HG03066 (cell line): ENCODE measurements at regions not wholly inside any gene's neighbourhood (a gene's known extent, or its start where the extent isn't known, plus 50 kb on each side); places are given as distances from the start of the nearest gene placed in this dataset.

Experiments
- ATAC-seq: cut with Tn5 transposase; IDR thresholded peaks from one replicate; pipeline ENCODE4 v1.9.1; 2021; ENCODE audit warnings: low read depth; ENCODE audit not compliant: unreplicated experiment

DNA sequence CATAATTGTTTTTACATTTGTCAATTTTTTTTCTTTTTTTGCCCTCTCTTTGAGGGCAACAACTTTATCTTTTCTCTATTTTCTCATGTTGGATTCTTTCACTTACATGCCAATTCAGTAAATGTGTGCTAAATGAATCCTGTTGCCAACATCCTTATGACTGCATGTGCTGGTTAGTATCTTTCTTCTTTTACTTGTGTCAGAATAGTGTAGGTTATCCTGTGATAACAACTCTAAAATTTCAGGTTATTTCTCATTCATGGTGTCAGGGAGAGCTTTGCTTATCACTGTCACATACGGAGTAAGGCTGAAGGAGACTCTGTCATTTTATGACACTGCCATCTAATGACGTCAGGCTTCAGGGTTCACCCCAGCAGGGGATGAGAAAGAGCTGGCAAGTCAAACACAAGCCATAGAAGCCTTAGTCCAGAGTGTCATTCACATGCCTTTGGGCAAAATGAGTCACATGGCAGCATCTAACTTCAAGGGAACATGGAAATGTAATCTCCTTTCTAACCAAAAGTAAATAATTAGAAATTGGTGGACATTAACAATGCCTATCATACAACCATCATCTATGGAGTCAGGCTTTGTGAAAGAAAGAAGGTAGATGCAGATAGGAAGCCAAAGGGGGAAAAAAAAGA lies 242.5 kb upstream of the ATP2B1 start:
- no peak for ATAC-seq

DNA sequence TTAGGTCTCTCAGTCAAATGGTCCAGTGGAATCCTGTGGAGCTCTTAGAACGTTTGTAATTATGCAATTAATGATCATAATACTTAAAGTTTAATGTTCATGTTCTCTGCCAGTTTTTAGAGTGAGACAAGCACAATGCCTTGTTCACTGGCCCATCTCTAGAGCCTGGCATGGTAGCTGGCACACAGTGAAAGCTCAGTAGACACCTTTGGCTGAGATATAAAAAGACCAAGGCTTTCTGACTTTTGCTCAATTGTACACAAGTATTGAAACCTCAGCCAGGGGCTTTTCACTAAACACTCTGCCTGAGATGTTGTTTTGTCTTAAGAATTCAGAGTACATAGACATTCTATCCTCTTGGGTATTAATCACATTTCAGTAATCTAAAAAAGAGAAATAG lies 241.8 kb upstream of the ATP2B1 start:
- peak; percentile 41 for ATAC-seq

DNA sequence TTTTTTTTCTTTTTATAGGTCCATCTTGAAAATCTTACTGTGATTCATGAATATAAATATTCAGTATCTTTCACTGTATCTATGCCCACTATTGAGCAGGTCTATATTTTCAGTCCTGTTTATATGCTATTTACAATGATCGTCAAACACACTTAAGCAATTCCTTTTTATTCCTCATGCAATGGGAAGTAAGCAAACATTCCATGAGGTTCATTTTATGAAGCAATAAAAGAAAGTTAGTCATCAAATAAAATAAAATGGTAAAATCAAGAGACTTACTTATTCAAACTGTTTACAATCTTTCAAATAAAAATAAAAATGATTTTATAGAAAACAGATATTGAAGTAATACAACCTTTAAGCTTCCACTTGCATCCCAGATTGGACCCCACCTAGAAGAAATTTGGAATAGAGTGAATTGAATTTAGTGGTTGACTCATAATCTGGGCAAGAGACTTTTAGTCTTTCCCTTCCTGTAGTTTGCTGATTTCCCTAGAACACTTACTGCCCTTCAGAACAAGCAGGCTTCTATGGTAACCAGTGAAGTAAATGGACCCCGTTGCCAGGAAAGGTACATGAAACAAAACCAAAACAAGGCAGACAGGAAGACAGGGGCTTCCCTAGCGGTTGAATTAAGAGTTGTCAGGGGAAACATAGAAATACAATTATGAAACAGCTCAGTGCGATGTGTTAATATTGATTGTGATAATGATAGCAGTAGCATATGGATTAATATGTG lies 241.0 kb upstream of the ATP2B1 start:
- ATAC-seq: peak; percentile 90

DNA sequence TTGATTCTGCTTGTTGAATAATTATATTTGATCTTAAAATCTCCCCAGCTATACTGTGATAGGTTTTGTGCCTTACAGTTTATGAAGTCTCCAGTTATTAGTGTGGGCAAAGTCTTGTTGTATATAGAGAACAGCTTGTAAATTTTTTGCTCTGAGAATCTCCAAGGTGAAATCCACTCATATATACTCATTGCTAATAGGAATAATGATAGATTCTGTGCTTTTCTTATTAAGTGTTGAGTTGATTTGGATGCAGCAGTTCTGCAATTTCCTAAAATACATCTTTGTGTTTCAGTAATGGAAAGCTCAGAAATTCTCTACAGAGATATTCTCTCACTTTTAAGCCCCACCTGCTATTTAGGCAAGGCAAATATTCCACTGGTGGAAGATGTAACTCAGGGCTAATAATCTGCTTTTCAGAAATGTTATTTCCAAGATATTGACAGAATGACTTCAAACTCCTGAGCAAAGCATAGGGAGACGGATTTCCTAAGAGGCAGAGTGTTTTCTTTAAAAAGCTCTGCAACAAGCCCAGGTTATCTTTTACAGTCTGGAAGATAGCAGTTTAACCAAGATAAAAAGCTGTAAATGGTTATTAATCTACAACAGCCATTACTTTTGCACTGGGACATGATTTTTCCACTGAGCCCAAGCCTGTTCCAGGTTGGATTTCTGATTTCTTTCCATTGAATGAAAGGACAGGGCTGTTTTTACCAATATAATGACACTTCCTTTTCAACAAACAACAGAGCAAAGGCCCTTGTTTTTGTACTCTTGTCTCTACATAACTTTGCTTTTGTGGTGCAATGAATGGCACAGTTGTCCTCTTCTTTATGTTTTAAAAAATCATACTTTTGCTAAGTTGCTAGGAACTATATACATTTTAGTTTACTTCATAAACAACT lies 239.9 kb upstream of the ATP2B1 start:
- no peak for ATAC-seq

DNA sequence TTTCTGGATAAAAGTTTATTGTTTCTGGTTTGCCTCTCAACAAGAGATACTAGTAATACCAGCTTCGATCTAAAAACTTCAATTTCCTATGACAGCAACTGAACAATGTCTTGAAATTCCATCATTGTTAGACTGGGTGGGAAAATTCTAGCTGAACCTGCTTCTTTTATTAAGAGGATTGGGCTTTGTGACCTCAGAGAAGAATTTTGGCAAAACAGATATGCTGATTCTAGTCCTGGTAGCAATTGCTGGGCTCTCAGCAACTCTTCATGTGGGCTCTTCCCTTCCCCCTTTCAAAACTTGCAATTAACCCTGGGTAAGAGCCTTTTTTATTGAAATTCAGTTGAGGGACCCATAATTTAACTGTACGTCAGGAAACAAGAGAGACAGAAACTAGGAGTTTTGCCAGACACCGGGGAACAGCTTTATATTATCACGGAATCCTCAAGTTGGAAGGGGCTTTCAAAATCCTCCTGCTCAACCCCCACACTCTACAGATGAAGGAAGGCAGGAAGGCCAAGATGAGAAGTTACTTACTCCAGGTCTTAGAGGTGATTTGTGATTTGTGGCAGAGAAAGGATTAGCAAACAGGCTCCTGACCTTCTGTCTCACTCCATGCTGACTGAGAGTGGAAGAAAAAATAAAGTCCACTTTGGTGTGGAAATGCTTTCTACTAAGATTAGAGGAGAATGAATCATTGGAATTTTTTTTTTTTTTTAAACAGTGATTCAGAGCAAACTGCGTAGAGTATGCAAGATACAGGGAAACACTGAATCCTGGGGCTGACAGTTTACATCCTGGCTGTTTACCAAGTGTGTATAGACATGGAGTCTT lies 239.0 kb upstream of the ATP2B1 start:
- no peak for ATAC-seq

DNA sequence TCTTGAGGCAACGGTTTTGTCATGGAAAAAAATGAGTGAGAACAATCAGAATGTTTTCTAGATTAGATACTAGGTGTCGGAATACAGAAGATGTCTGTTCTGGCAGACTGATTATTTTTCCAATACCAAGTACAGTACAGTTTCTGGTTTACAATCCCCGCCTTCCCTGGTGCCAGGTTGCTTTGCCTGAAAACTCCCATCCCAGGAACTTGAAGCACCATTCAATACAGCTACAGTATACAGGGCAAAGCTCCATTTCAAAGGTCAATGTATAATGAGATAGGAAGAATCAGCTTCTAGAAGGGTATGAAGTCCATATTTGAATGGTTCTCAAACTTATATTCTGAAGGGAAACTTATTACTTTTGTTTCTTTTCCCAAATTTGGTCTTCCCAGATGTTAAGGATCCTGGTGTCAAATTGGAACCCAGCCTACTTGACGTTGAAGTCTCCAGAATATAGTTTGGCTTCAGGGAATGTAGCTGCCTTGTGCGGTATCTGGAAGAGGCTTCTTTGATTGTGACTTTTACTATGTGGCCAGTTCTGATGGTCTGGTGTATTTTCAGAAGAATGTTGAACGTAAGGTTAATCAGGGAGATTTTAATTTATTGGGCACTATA lies 238.0 kb upstream of the ATP2B1 start:
- no peak for ATAC-seq

DNA sequence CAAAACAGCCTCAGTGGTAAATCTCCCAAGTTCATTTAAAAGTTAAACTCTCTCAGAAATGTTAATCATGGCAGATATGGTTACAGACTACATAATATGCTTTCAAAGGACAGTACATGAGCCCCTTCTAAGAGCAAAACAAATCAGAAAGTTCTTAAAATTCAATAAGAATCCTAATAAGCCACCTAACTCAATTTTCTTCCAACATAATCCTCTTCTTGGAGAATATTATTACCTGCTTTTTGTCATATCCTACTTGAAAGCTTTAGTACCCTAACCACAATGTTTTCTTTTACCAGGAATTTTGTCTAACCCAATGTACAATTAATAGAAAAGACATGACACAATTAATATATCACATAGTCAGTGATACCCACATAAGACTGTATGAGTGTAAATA lies 236.5 kb upstream of the ATP2B1 start:
- no peak for ATAC-seq

DNA sequence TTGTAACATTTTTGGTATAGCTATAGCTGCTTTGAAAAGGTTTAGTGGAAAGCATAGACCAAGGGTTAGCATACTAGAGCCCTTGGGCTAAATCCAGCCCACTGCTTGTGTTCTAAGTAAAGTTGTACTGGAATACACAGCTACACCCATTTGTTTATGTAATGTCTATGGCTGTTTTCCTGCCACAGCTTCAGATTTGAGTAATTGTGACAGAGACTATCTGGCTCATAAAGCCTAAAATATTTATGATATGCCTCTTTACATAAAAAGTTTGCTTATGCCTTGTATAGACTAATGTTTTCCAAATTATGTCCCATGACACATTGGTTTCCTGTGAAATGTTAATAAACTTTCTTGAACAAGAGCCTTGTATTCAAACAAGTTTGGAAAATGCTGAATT lies 234.8 kb upstream of the ATP2B1 start:
- ATAC-seq: no peak

DNA sequence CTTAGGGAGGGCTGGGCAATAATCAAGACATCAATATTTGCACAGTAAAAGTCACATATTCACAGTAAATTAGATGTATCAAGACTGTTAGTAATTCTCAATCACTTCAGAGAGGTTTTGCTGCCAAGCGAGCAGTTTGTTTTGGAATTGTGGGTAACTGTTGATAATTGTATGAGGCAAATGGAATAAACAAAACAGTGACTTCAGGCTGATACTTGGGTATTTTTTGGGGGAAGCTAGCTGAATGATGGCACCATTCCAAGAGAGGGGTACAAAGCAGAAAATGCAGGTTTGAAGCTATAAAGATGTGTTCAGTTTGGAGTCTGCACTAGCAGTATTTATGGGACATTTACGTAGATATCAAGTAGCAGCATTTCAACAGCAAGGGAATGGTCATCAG lies 232.8 kb upstream of the ATP2B1 start:
- no peak for ATAC-seq

DNA sequence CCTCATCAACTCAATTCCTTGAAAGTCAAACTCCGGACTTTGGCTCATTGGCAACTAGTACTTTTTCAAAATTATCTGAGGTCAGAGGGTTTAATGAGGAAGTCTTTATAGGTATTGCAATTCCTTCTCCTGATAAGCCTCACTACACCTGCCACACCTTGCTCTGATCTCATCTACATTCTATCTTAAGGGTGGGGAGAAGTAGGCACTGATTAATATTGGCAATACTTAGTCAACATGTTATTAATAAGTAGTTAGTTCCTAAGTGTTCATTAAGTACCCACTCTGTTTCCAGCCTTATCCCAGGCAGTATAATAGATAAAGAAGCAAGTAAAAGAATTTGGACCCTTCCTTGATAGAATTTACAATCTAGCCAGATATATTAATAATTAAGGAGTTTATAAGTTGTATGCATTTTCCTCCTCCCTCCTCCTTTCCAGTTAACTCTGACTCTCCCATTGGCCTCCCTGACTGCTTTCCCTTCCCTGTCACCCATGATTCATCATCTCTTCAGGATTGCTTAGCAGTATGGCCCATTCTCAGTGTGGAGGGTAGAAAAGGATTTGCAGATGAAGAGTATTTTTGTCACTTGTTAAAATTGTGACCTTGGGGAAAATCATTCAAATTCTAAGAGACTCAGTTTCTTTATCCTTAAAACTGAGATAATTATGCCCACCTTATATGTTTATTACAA lies 231.0 kb upstream of the ATP2B1 start:
- no peak for ATAC-seq

DNA sequence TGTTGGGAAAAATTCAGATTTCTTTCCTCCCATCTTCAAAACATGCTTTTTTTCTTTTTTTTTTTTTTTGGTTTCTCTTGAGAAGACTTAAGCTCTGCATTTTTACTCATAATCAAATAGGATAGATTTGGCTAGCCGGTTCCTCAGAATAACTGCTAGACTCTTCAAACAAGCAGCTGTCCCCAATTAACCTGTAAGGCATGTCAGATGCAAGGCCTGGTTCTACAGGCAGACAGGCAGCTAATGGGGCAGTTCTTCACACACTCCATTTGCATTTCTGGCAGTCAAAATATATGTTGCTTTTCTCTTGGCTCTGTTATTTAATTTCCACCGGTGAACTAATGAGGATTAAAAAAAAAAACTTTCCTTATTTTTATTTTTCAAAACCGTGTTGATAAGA lies 228.0 kb upstream of the ATP2B1 start:
- ATAC-seq: no peak

DNA sequence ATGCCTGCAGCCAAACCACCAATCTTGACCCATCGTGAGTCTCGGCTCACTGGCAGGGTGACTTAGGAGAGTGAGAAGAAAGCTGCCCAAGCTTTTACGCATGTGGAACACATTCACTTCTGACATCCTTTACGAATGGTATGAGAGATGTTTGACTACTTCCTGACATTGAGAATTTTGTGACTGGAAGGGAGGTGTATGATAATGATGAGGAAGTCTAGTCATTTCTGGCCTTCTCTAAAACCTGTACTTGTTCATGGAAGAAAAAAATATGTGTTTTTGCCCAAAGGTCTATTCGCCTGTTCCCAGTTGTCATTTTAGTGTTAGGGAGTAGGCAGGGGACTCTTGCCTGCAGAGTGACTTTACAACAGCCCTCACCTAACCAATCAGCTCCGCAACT lies 227.2 kb upstream of the ATP2B1 start:
- peak; percentile 67 for ATAC-seq

DNA sequence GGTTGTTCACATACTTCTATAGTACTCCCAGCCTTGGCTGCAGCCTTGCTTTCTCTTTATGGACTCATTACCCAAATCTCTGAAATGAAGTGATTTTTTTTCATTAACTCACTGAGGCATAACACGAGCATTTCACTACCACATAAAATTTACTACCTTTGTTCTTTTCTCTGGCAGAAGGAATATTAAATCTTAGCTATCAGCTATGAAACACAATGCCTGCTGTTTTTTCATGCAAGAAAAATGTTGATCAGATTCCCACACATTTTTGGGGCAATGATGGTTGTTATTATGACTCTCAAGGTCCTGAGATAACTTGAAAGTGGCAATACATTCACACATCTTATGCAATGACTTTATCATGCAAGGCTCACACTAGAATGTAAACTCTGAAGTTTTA lies 225.3 kb upstream of the ATP2B1 start:
- ATAC-seq: no peak

DNA sequence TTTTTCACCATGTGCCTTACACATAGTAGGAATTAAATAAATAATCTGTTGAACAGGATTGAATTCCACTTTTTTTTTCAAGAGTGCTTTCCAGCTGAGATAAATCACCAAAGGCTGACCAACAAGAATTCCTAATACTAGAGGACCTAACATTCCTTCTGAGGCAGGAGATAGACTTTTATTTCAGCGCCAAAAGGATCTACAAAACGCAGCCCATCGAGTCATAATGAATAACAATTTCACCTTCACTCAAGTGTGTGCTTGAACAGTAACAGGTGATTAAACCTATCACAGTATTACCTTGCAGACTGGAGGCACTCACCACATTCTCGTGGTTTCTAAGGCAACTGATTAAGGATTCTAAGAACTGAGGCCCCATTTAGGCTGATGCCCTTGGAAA lies 224.3 kb upstream of the ATP2B1 start:
- ATAC-seq: no peak

DNA sequence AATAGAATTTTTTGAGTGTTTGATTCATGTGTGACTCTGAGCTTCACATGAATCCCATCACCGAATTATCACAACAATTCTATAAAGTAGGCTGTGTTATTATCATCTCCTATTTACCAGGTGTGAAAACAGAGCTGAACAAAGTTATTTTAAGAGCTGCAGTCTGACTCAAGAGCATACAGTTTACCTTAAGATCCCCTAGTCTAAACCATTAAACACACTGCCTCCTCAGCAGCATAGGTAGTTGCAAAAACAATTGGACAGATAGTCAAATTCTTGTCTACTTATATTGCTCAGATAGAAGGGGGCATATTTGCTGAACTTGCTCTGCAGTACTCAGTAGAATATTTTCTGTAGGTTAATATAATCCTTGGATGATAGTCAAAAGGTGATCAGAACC lies 219.8 kb upstream of the ATP2B1 start:
- ATAC-seq: no peak

DNA sequence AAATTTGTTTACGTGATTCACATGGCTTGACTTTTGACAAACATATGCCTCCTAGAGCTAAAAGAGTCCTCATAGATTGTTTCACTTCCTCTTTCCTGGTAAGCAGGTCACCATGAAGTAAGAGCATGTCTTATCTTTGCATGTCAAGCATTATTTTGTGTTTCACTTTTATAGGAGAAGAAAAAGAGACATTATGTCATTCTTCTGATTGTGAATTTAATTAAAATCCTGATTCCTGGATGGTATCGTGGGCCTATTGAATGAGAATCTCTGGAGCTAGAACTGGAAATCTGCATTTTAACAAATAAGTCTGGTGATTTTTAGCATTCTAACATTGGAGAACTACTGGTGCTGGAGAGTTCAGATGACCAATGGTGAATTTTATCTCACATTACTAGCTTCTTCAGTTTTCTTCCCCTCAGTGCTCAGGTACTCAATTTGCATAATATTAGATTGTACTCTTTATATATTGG lies 218.6 kb upstream of the ATP2B1 start:
- peak; percentile 99 for ATAC-seq

DNA sequence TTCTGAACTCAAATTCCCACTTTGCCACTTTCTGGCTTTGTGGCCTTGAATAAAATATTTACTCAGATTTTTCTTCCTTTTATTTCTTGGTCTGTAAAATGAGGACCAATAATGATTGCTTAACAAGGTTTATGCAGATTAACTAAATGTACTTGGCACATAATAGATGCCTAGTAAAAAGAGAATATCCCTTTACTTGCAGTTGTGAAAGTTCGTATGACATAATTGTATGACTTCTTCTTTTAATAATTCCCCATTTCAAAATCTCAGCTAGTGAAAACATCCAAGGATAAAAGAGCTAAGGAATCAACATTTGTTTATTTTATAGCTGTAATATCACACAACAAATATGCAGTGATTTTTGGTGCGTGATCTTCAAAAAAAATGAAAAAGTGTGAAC lies 215.6 kb upstream of the ATP2B1 start:
- ATAC-seq: no peak

DNA sequence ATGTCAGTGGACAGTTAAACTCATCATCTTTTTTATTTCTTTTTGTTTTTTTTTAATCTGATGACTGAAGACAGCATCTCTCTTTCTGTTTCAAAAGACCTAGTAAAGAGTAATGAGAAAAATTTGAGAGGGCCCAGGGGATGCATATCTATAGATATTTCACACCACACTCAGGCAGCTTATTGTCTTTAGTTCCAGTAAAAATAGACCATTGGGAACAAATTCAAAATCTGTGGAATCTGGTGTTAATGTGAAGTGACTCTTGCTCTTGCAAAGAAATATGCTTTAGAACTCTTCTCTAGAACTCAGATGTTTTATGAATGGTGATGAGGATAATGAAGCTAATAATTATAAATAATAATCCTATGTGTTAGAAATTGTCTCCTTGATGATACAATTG lies 214.5 kb upstream of the ATP2B1 start:
- no peak for ATAC-seq

DNA sequence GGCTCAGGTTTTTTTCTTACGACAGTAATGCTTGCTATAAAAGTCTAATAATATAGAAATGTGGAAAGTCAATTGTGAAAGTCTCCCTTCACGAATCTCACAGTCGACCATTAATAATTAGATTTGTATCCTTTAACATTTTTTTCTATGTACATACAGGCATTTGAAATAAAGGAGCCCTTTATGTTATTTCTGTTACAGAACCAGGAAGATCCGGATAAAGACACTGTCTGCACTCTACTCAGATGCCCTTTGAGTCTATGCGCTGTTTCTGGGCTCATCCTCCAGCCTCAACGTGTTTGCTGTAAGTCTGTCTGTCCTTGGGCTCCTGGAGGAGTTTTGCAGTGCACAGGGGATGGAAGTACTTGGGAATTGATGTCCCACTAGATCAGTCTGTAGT lies 212.2 kb upstream of the ATP2B1 start:
- ATAC-seq: no peak
